Right lobe of liver (tissue), 4 donors: ENCODE measurements at regions not wholly inside any gene's neighbourhood (a gene's known extent, or its start where the extent isn't known, plus 50 kb on each side); places are given as distances from the start of the nearest gene placed in this dataset.

Experiments used
- POLR2A ChIP-seq: fragments of 450-650 bp; IDR thresholded peaks from one replicate; pipeline ENCODE4 v1.6.1; 2017; ENCODE audit warnings: antibody characterized with exemption, mild to moderate bottlenecking
- TF ChIP-seq, protein P1 (sequence below), 4 donors: fragments of 200-600 bp in 3 of 4; fragments of 450-650 bp in 1 of 4; IDR thresholded peaks; one replicate each; pipeline versions ENCODE4 v1.5.1 to v1.8.0; 2016 to 2022; ENCODE audit warnings: antibody characterized with exemption in 4 of 4, mild to moderate bottlenecking in 2 of 4
- donor health status: DM: no; HTN: no; CAD: no.
- donor health status: DM: no; HTN: no; CAD: no.
- donor health status: DM: no; HTN: yes; CAD: no.

DNA sequence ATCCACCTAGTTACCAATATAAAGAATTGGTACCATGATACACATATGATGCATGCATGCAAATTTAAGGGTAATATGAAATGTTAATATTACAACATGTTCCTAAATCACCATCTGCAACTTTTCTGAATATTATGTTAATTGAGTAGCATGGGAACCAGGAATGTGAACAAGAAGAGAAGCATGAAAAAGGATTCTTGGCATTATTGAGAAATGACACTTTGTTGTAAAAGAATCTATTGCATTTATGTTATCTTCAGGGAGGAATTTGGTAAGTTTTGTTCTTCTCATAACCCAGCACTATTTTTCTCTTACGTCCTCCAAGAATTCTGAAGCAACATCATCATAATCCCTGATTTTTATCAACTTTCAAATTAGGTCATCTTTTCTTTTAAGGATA lies 159.9 kb upstream of the SLC25A13 start:
- TF ChIP-seq, protein P1, sequence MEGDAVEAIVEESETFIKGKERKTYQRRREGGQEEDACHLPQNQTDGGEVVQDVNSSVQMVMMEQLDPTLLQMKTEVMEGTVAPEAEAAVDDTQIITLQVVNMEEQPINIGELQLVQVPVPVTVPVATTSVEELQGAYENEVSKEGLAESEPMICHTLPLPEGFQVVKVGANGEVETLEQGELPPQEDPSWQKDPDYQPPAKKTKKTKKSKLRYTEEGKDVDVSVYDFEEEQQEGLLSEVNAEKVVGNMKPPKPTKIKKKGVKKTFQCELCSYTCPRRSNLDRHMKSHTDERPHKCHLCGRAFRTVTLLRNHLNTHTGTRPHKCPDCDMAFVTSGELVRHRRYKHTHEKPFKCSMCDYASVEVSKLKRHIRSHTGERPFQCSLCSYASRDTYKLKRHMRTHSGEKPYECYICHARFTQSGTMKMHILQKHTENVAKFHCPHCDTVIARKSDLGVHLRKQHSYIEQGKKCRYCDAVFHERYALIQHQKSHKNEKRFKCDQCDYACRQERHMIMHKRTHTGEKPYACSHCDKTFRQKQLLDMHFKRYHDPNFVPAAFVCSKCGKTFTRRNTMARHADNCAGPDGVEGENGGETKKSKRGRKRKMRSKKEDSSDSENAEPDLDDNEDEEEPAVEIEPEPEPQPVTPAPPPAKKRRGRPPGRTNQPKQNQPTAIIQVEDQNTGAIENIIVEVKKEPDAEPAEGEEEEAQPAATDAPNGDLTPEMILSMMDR (IDR thresholded peaks at IDR 0.05): no peak
- TF ChIP-seq POLR2A: no peak
